ENCODE measurements at regions not wholly inside any gene's neighbourhood (a gene's known extent, or its start where the extent isn't known, plus 50 kb on each side); places are given as distances from the start of the nearest gene placed in this dataset.

- TF ChIP-seq CTCF (IDR thresholded peaks at IDR 0.05) (no peak), POLR2AphosphoS5 (IDR thresholded peaks at IDR 0.05) (no peak), EP300 (IDR thresholded peaks at IDR 0.05) (no peak), POLR2A (IDR thresholded peaks at IDR 0.05) (no peak)
Observed at GRCh38 chr3:5035692-5036391, 56.6 kb downstream of the BHLHE40 start.
